B cell (primary cell): ENCODE measurements at regions not wholly inside any gene's neighbourhood (a gene's known extent, or its start where the extent isn't known, plus 50 kb on each side); places are given as distances from the start of the nearest gene placed in this dataset.

Source experiments
- ATAC-seq: fragments of 200-7000 bp; cut with Tn5 transposase; one replicate; pipeline ENCODE4 v1.10.0; 2021; ENCODE audit warnings: low read depth, mild to moderate bottlenecking, moderate number of reproducible peaks, moderate library complexity
- CTCF ChIA-PET: fragments of 350-600 bp; sonication (Branson Sonifier 250); formaldehyde crosslinking; loops from one replicate; lab custom pipeline; 2021; ENCODE audit warnings: antibody characterized with exemption, inconsistent platforms; lab: Charles Lee
- POLR2A ChIA-PET: fragments of 350-600 bp; sonication (Branson Sonifier 250); formaldehyde crosslinking; loops from one replicate; lab custom pipeline; 2021; ENCODE audit warnings: antibody characterized with exemption; lab: Charles Lee
- DNase-seq: peaks from one replicate; pipeline ENCODE4 v3.0.0; 2013
- H2AFZ ChIP-seq: 2 replicates; pipeline ENCODE4 v1.6.1; 2012; ENCODE audit warnings: mild to moderate bottlenecking, low read depth, low read length; ENCODE audit not compliant: insufficient read depth, poor library complexity, severe bottlenecking
- H3K27ac ChIP-seq, 2 donors: 1 replicate in 1 of 2; 2 replicates in 1 of 2; pipeline ENCODE4 v1.5.1; 2012 to 2013; ENCODE audit warnings: low read length in 2 of 2, mild to moderate bottlenecking in 2 of 2, moderate library complexity in 1 of 2
- H3K27me3 ChIP-seq, 4 experiments: fragments of 200-600 bp in 1 of 4; sonication (generic) in 1 of 4; replicated peaks in 1 of 4; 1 replicate in 2 of 4; 2 replicates in 2 of 4; pipeline versions ENCODE4 v1.6.1 to v1.7.0; 2013 to 2016; ENCODE audit warnings: low read length in 3 of 4, mild to moderate bottlenecking in 2 of 4, mixed read lengths in 1 of 4, moderate library complexity in 1 of 4; ENCODE audit not compliant: insufficient read depth in 4 of 4, control insufficient read depth in 3 of 4; ENCODE audit errors: control extremely low read depth in 1 of 4
- H3K36me3 ChIP-seq, 2 experiments: replicated peaks in 1 of 2; 1 replicate in 1 of 2; 2 replicates in 1 of 2; pipeline versions ENCODE4 v1.6.1 to v1.7.1; 2013; ENCODE audit warnings: low read length in 1 of 2; ENCODE audit not compliant: insufficient read depth in 2 of 2, control insufficient read depth in 1 of 2; ENCODE audit errors: control extremely low read depth in 1 of 2, extremely low read depth in 1 of 2
- H3K4me1 ChIP-seq, 2 donors: fragments of 200-600 bp in 1 of 2; sonication (generic) in 1 of 2; 1 replicate in 1 of 2; 2 replicates in 1 of 2; pipeline versions ENCODE4 v1.5.1 to v1.6.1; 2013 to 2017; ENCODE audit warnings: low read length in 2 of 2; ENCODE audit not compliant: control insufficient read depth in 2 of 2, insufficient read depth in 2 of 2
- H3K4me2 ChIP-seq: replicated peaks from 2 replicates; pipeline ENCODE3; 2012; ENCODE audit warnings: mild to moderate bottlenecking, low read depth, low read length; ENCODE audit not compliant: poor library complexity, severe bottlenecking
- H3K4me3 ChIP-seq, 5 experiments: fragments of 200-600 bp in 1 of 5; sonication (generic) in 1 of 5; 1 replicate in 3 of 5; 2 replicates in 2 of 5; pipeline versions ENCODE4 v1.5.1 to v1.7.0; 2011 to 2016; ENCODE audit warnings: low read length in 4 of 5, mild to moderate bottlenecking in 4 of 5, low read depth in 2 of 5, control low read depth in 1 of 5, moderate library complexity in 1 of 5; ENCODE audit not compliant: insufficient read depth in 1 of 5; ENCODE audit errors: control extremely low read depth in 1 of 5, extremely low read depth in 1 of 5
- H3K79me2 ChIP-seq: fragments of 200-600 bp; sonication (generic); one replicate; pipeline ENCODE4 v1.6.0; 2016; ENCODE audit warnings: low read length; ENCODE audit not compliant: control insufficient read depth, insufficient read depth
- H3K9ac ChIP-seq: fragments of 200-600 bp; sonication (generic); 2 replicates; pipeline ENCODE4 v1.6.1; 2017; ENCODE audit warnings: mild to moderate bottlenecking, low read length, moderate library complexity
- H3K9me3 ChIP-seq, 3 donors: one replicate each; pipeline versions ENCODE4 v1.6.1 to v1.7.1; 2013; ENCODE audit warnings: low read length in 2 of 3; ENCODE audit not compliant: control insufficient read depth in 2 of 3, insufficient read depth in 1 of 3; ENCODE audit errors: control extremely low read depth in 1 of 3
- H4K20me1 ChIP-seq: 2 replicates; pipeline ENCODE4 v1.6.0; 2012; ENCODE audit warnings: mild to moderate bottlenecking, low read length; ENCODE audit not compliant: insufficient read depth, control insufficient read depth, poor library complexity, severe bottlenecking
- H3K27ac Mint-ChIP-seq: one replicate; pipeline ENCODE4 v1.8.0; 2021; ENCODE audit warnings: mixed read lengths
- H3K27me3 Mint-ChIP-seq: one replicate; pipeline ENCODE4 v1.8.0; 2021; ENCODE audit warnings: mixed read lengths
- H3K4me1 Mint-ChIP-seq: one replicate; pipeline ENCODE4 v1.8.0; 2021; ENCODE audit warnings: mixed read lengths
- H3K4me3 Mint-ChIP-seq: one replicate; pipeline ENCODE4 v1.8.0; 2021; ENCODE audit warnings: mixed read lengths
- H3K9me3 Mint-ChIP-seq: one replicate; pipeline ENCODE4 v1.8.0; 2022; ENCODE audit warnings: mixed read lengths; ENCODE audit not compliant: insufficient read depth
- EZH2 ChIP-seq: IDR thresholded peaks from 2 replicates; pipeline ENCODE4 v1.6.1; 2012; ENCODE audit warnings: borderline replicate concordance, low read depth, mild to moderate bottlenecking, moderate library complexity, low read length; ENCODE audit not compliant: insufficient read depth, poor library complexity, severe bottlenecking
- WGBS: methylation state at CpG from one replicate; pipeline ENCODE4 v1.1.5; 2013; ENCODE audit warnings: missing lambda C conversion rate; ENCODE audit not compliant: insufficient coverage; 5-methylcytosine and 5-hydroxymethylcytosine counted together
- intact Hi-C: fragments of 100-400 bp; cut with micrococcal nuclease; formaldehyde crosslinking; loops from one replicate; pipeline ENCODE4 v1.10.0; 2022
- TF ChIP-seq, protein P1 (sequence below): fragments of 200-600 bp; IDR thresholded peaks from one replicate; pipeline ENCODE4 v1.8.0; 2022; ENCODE audit warnings: antibody characterized with exemption, mild to moderate bottlenecking

DNA sequence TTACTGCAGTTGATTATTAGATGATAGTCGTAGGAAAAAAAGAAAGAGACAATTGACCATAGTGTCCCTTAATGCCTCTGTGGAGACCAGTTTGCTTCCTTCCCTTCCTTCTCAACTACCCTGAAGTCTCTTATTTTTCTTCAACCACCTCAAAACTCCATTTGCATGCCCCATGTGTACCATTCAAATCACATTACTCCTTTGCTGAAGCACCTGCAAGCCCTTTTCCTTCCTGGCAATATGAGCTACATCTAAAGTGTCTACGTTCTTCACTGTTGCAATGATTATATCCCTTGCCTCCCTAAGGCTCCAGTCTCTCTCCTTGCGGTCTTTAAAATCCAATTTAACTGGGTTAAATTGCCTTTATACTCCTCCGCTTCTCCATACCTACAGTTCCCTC is 867.4 kb upstream of the API5 start:
- TF ChIP-seq, protein P1, sequence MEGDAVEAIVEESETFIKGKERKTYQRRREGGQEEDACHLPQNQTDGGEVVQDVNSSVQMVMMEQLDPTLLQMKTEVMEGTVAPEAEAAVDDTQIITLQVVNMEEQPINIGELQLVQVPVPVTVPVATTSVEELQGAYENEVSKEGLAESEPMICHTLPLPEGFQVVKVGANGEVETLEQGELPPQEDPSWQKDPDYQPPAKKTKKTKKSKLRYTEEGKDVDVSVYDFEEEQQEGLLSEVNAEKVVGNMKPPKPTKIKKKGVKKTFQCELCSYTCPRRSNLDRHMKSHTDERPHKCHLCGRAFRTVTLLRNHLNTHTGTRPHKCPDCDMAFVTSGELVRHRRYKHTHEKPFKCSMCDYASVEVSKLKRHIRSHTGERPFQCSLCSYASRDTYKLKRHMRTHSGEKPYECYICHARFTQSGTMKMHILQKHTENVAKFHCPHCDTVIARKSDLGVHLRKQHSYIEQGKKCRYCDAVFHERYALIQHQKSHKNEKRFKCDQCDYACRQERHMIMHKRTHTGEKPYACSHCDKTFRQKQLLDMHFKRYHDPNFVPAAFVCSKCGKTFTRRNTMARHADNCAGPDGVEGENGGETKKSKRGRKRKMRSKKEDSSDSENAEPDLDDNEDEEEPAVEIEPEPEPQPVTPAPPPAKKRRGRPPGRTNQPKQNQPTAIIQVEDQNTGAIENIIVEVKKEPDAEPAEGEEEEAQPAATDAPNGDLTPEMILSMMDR, result no peak
- no peak for TF ChIP-seq EZH2
- peaks cover 7% of the 10 kb centered on the region for H3K9me3 Mint-ChIP-seq
- DNase-seq (no peak), ATAC-seq (no peak)
- peaks cover 0 to 4% (median 2%) of the 10 kb centered on the region in 3 donors for H3K9me3 ChIP-seq
- H3K27me3 ChIP-seq, result no peaks in the 10 kb centered on the region
- no peak overlapping the region for H3K4me2 ChIP-seq
- no peaks in the 10 kb centered on the region for H3K79me2 ChIP-seq
- ChIA-PET CTCF (no interaction called here), POLR2A (no interaction called here)
- no peak overlapping the region for H3K27ac ChIP-seq
- intact Hi-C loops, result no loop called here
- no peak overlapping the region for H3K27ac Mint-ChIP-seq
- no peaks in the 10 kb centered on the region for H3K27me3 Mint-ChIP-seq
- no peaks in the 10 kb centered on the region for H3K36me3 ChIP-seq
- no CpG with 5 or more reads among the region's 4 CpGs for WGBS
- no peak overlapping the region for H3K9ac ChIP-seq
- no peaks in the 10 kb centered on the region for H3K4me1 Mint-ChIP-seq
- no peak overlapping the region for H2AFZ ChIP-seq
- no peaks in the 10 kb centered on the region for H4K20me1 ChIP-seq
- H3K4me1 ChIP-seq, result no peaks in the 10 kb centered on the region
- H3K4me3 ChIP-seq, result no peak overlapping the region
- H3K4me3 Mint-ChIP-seq, result no peak overlapping the region

DNA sequence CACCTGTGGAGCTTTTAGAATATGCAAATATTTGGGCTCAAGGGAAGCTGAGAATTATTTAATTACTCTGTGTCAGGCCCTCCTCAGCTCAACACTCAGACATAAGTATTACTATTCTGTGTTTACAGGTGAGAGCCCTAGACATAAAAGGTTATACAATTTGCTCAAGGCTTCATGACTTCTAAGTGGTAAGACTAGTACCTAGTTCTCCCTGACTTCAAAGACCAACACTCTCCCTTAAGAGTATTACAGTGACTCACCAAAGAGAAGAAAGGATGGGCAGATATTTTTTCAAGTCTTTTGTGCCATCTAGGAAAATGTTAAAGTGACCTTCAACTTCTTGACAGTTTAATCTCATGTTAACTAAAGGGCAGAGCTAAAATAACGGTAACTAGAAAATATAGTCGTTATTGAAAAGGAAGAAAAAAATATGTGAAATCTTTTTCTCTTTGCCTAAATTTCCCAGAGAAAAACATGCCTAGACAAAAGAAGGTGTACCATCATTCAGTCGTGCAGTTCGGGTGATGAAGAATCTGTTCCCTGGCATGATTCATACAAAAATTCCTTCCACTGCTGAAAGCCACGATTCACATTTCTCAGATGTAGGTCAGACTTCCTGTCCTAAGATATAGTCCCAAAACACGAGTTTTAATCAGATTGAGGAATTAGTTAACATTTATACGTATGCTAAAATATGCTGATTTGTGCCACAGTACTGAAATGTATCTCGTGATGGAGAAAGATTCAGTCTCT is 849.1 kb upstream of the API5 start:
- DNase-seq (no peak), ATAC-seq (no peak)
- Mint-ChIP-seq H3K9me3 (peaks cover 6% of the 10 kb centered on the region), H3K27ac (no peak overlapping the region), H3K4me3 (no peak overlapping the region), H3K27me3 (no peaks in the 10 kb centered on the region), H3K4me1 (no peaks in the 10 kb centered on the region)
- Histone ChIP-seq H3K36me3 (no peaks in the 10 kb centered on the region), H3K79me2 (no peaks in the 10 kb centered on the region), H3K4me1 (no peaks in the 10 kb centered on the region), H3K9me3 (no peaks in the 10 kb centered on the region), H3K27ac (no peak overlapping the region), H3K9ac (no peak overlapping the region), H2AFZ (no peak overlapping the region), H4K20me1 (no peaks in the 10 kb centered on the region), H3K4me3 (no peak overlapping the region), H3K4me2 (no peak overlapping the region), H3K27me3 (no peaks in the 10 kb centered on the region)
- ChIA-PET CTCF (no interaction called here), POLR2A (no interaction called here)
- 93% methylated on average over 4 of the region's 8 CpGs for WGBS
- no peak for TF ChIP-seq EZH2
- TF ChIP-seq, protein P1, result no peak
- intact Hi-C loops, result no loop called here
